ENCODE measurements at regions not wholly inside any gene's neighbourhood (a gene's known extent, or its start where the extent isn't known, plus 50 kb on each side); places are given as distances from the start of the nearest gene placed in this dataset.
"Not testable (repeated sequence)": the region's sequence is repeated elsewhere in the genome, so short reads cannot be mapped to it uniquely, and the experiment has no call there.

- DNase-seq (ENCODE audit: low spot score), result no peak
Measured at GRCh38 chr2:228589115-228589514, 407.6 kb upstream of the SPHKAP start.

- no peak for DNase-seq (ENCODE audit: low spot score)
Measured at GRCh38 chr2:228581731-228582130, 400.2 kb upstream of the SPHKAP start.

GRCh38 chr2:228575897-228576296 is 394.4 kb upstream of the SPHKAP start:
- DNase-seq (ENCODE audit: low spot score), result no peak

- DNase-seq (ENCODE audit: low spot score), result not testable (repeated sequence)
Measured at GRCh38 chr2:228568275-228568674, 386.8 kb upstream of the SPHKAP start.

DNA sequence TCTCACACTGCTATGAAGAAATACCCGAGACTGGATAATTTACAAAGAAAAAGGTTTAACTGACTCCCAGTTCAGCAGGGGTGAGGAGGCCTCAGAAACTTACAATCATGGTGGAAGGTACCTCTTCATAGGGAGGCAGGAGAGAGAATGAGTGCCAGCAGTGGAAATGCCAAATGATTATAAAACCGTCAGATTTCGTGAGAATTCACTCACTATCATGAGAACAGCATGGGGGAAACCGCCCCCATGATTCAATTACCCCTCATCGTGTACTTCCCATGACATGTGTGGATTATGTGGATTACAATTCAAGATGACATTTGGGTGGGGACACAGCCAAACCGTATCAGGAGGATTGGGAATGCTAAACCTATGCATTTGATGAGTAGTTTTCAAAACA is 380.3 kb upstream of the SPHKAP start:
- DNase-seq (ENCODE audit: low spot score), result no peak

GRCh38 chr2:228559774-228560415 is 378.4 kb upstream of the SPHKAP start:
- no peak for DNase-seq (ENCODE audit: low spot score)

GRCh38 chr2:228556717-228557116 is 375.2 kb upstream of the SPHKAP start:
- DNase-seq (ENCODE audit: low spot score), result no peak

GRCh38 chr2:228549441-228550007 is 368.0 kb upstream of the SPHKAP start:
- DNase-seq (ENCODE audit: low spot score), result no peak

DNA sequence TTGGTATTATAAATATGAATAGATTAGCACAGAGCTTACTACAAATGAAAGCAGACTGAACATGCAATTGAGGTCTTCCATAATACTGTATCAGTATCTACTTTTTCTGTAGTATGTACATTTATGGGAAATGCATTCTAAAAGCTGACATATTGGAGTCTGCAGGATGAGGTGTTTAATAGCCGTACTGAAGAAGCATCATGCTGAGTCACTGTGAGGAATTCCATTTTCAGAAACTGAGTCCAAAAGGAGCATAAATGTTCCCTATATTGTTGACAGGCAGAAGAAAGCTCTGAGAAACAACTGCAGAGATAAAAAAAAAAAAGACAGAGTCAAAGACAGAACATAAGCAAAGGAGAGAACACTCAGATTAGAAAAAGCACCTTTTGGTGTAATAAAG is 366.7 kb upstream of the SPHKAP start:
- no peak for DNase-seq (ENCODE audit: low spot score)

DNA sequence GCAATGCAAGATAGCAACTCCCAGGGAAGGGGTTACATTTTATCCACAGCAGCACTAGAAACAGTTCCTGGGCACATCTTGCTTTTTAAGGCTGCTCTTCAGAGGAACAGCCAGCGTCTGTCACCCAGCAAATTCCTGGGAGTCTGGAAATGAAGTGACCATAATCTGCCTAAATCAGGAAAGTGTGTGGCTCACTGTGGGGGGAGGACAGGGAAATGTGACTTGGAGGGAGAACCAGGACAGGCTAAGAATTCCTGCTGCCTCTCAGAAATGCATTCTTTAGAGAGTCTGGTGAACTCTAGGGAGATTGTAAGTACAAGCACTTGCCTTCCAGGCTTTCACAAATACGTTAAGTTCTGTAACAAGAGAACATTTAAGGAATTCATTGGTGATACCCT is 364.3 kb upstream of the SPHKAP start:
- no peak for DNase-seq (ENCODE audit: low spot score)

GRCh38 chr2:228545041-228545747 is 363.7 kb upstream of the SPHKAP start:
- DNase-seq (ENCODE audit: low spot score), result no peak

- no peak for DNase-seq (ENCODE audit: low spot score)
Measured at GRCh38 chr2:228543117-228543516, 361.6 kb upstream of the SPHKAP start.

GRCh38 chr2:228542277-228542676 is 360.8 kb upstream of the SPHKAP start:
- no peak for DNase-seq (ENCODE audit: low spot score)

DNA sequence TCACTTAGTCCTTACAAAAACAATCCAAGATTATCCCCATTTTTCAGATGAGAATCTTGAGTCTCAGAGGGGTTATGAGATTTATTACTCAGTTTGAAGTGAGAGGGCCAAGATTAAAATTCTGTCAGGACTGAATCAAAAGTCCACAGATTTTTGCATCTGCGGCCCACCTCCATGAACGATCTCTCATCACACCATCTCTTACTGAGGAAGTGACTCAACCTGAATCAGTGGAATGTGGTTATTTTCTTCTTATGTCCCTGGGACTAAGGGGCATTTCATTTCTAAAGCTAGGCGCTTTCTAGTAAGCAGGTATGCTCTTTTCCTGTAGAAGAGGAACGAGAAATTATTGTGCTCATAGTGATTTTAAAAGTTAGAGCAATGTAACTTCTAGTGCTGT is 360.3 kb upstream of the SPHKAP start:
- no peak for DNase-seq (ENCODE audit: low spot score)

- peak; percentile 54 for DNase-seq (ENCODE audit: low spot score)
Measured at GRCh38 chr2:228540976-228541375, 359.5 kb upstream of the SPHKAP start.

- DNase-seq (ENCODE audit: low spot score), result no peak
Measured at GRCh38 chr2:228535396-228535795, 353.9 kb upstream of the SPHKAP start.

DNA sequence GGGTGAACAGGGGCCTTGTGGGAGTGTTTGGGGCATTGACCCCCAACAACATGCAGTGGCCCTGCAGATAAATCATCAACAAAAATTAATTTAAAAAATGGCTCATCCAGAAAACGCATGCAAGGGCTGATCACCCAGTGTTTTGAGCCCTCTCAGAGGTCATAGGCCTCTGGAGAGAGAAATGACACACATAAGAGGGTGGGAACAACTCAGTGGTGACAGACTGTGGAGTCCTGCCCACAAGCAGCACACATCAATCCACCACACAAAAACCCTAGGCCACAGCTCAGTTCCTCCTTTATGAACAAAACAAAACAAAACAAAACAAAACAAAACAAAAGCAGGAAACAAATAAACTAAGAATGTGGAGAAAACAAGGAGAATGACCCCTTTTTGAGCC is 351.7 kb upstream of the SPHKAP start:
- DNase-seq (ENCODE audit: low spot score), result no peak

GRCh38 chr2:228532233-228532632 is 350.7 kb upstream of the SPHKAP start:
- DNase-seq (ENCODE audit: low spot score), result no peak

DNA sequence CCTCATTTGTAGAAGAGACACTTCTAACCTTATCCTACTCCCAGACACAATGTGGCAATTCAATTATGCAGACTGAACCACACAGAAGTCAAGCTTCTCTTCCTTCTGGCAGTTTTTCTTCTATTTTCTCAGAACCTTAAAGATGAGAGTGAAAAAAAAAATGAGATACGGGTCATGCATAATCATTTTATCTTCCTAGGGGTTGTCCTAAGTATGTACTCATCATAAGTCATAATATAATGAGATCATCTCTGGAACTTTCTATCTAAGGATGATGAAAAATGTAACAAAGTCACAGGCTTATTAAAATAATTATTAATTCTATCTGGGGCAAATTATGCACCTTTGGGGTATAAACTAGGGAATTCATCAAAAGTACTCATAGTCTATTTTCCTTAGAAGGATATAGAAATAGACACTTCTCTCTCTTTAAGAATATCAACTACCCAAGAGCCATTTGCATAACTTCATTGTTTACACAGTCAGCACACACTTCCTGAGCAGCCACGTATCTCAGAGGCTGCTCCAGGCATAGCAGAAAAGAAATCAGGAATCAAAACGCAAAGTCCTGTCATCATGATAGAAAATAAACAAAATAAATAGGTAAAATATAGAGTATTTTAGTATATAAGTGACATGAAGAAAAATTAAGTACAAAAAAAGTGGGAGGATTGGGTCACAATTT is 345.9 kb upstream of the SPHKAP start:
- DNase-seq (ENCODE audit: low spot score), result no peak

GRCh38 chr2:228526687-228527086 is 345.2 kb upstream of the SPHKAP start:
- no peak for DNase-seq (ENCODE audit: low spot score)

- no peak for DNase-seq (ENCODE audit: low spot score)
Measured at GRCh38 chr2:228522977-228523376, 341.5 kb upstream of the SPHKAP start.

DNA sequence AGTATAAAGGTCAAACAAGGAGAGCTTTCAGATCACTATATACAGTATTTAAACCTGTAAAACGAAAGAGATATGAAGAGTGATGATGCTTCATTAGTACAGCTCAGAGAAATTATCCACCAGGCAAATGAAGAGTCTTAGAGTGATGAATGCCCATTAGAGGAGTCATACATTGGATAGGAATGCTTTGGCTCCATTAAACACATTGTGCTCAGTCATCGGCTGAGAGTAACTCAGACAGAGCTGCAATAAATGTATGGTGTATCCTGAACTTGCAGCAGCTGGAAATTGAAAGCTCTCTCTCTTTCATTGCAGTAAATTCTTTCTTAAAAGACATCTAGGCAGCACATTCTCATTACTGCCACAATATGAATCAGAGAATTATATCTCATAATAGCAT is 340.8 kb upstream of the SPHKAP start:
- DNase-seq (ENCODE audit: low spot score), result no peak

DNA sequence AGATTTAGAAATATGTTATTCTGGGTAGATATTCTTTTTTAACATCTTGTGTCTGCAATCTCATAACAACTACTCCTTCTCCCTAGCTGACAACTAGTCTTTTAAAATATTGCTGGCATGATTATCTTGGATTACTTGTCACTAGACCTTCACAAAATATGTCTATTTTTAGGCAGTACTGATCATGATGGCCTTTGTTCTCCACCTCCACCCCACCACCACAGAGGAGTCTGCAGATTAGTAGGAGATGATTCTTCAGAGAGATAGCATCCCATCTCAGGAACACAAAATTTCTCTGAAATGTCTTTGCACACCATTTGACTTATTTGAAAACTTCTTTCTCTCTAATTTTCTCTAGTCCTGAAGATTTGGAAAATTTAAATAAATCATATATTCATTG is 338.1 kb upstream of the SPHKAP start:
- peak; percentile 59 for DNase-seq (ENCODE audit: low spot score)
